ENCODE measurements at regions not wholly inside any gene's neighbourhood (a gene's known extent, or its start where the extent isn't known, plus 50 kb on each side); places are given as distances from the start of the nearest gene placed in this dataset.

DNA sequence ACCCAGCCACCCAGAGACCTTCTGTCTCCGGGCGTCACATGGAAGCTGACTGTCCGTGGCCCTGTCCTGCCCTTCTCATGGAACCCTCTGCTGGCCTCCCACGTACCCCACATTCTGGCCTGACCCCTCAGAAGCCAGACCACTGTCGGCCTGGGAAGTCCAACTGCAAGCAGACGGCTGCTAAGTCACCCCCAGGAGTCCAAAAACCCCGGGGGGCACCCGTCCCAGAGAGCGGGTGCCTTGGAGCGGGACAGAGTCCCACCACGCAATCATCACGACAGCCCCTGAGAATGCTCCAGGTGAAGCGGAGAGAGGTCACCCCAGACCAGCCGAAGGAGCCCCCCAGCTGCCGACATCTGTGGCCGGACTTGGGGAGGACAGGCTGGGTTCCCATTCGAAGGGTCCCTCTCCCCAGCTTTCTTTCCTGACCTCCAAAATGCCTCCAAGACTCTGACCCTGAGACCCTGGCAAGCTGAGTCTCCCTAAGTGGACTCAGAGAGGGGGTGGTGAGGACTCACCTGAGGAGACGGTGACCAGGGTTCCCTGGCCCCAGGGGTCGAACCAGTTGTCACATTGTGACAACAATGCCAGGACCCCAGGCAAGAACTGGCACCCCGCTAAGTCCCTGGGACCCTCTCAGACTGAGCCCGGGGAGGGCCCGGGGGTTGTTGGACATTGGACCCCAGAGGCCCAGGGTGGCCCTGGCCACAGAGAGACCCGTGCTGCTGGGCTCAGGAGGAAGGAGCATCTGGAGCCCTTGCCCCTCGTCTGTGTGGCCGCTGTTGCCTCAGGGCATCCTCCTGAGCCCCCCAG, 337.1 kb downstream of the TMEM121 start:
- Histone ChIP-seq H2AFZ (ENCODE audit: insufficient read depth, low read length, poor library complexity) (no peak overlapping the region), H2BK120ac (ENCODE audit: insufficient read depth, low read length, poor library complexity) (no peak overlapping the region), H3K18ac (ENCODE audit: low read length) (no peak overlapping the region), H2AK5ac (ENCODE audit: low read length) (no peak overlapping the region), H3K4me3 (ENCODE audit: low read depth, low read length) (no peak overlapping the region), H3K4me2 (ENCODE audit: low read length) (no peak overlapping the region), H3K14ac (ENCODE audit: low read length) (no peak overlapping the region), H3K27me3 (ENCODE audit: insufficient read depth, low read length) (no peaks in the 10 kb centered on the region), H3K9ac (ENCODE audit: low read length) (no peak overlapping the region), H4K91ac (ENCODE audit: low read depth, low read length) (no peak overlapping the region), H3K36me3 (ENCODE audit: control insufficient read depth in 1 of 2, insufficient read depth in 2 of 2, low read length in 2 of 2) (no peaks in the 10 kb centered on the region), H3K4ac (ENCODE audit: low read depth, low read length) (no peak overlapping the region), H4K8ac (ENCODE audit: low read depth, low read length) (no peak overlapping the region), H3K79me1 (ENCODE audit: low read length) (no peaks in the 10 kb centered on the region), H3K27ac (ENCODE audit: low read depth, low read length) (no peak overlapping the region), H4K12ac (ENCODE audit: low read depth, low read length) (no peak overlapping the region), H3K23ac (ENCODE audit: low read length) (no peak overlapping the region), H3K4me1 (ENCODE audit: control insufficient read depth in 1 of 2, insufficient read depth in 2 of 2, low read length in 2 of 2) (no peaks in the 10 kb centered on the region), H2BK5ac (ENCODE audit: low read depth, low read length, poor library complexity) (no peak overlapping the region), H2BK12ac (ENCODE audit: low read length) (no peak overlapping the region), H3K9me3 (ENCODE audit: insufficient read depth, low read depth, low read length) (peaks cover 79% of the 10 kb centered on the region), H3K79me2 (ENCODE audit: control insufficient read depth, insufficient read depth, low read length, poor library complexity) (no peaks in the 10 kb centered on the region)
- no peak for DNase-seq
- WGBS (ENCODE audit: extremely low coverage, insufficient coverage, insufficient read length) = no CpG with 5 or more reads among the region's 25 CpGs

DNA sequence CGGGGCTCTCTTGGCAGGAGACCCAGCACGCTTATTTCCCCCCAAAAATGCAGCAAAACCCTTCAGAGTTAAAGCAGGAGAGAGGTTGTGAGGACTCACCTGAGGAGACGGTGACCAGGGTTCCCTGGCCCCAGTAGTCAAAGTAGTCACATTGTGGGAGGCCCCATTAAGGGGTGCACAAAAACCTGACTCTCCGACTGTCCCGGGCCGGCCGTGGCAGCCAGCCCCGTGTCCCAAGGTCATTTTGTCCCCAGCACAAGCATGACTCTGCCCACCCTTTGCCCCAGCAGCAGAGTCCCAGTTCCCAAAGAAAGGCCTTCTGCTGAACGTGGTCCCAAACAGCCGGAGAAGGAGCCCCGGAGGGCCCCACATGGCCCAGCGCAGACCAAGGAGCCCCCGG, 337.7 kb downstream of the TMEM121 start:
- Histone ChIP-seq H3K14ac (ENCODE audit: low read length) (no peak overlapping the region), H3K27ac (ENCODE audit: low read depth, low read length) (no peak overlapping the region), H3K18ac (ENCODE audit: low read length) (no peak overlapping the region), H4K8ac (ENCODE audit: low read depth, low read length) (no peak overlapping the region), H3K4me3 (ENCODE audit: low read depth, low read length) (no peak overlapping the region), H3K79me2 (ENCODE audit: control insufficient read depth, insufficient read depth, low read length, poor library complexity) (no peaks in the 10 kb centered on the region), H3K79me1 (ENCODE audit: low read length) (no peaks in the 10 kb centered on the region), H3K4me1 (ENCODE audit: control insufficient read depth in 1 of 2, insufficient read depth in 2 of 2, low read length in 2 of 2) (no peaks in the 10 kb centered on the region), H3K23ac (ENCODE audit: low read length) (no peak overlapping the region), H3K9me3 (ENCODE audit: insufficient read depth, low read depth, low read length) (peaks cover 74% of the 10 kb centered on the region), H2BK5ac (ENCODE audit: low read depth, low read length, poor library complexity) (no peak overlapping the region), H3K36me3 (ENCODE audit: control insufficient read depth in 1 of 2, insufficient read depth in 2 of 2, low read length in 2 of 2) (no peaks in the 10 kb centered on the region), H3K4me2 (ENCODE audit: low read length) (no peak overlapping the region), H4K12ac (ENCODE audit: low read depth, low read length) (no peak overlapping the region), H3K27me3 (ENCODE audit: insufficient read depth, low read length) (no peaks in the 10 kb centered on the region), H2AK5ac (ENCODE audit: low read length) (no peak overlapping the region), H4K91ac (ENCODE audit: low read depth, low read length) (no peak overlapping the region), H2BK12ac (ENCODE audit: low read length) (no peak overlapping the region), H3K9ac (ENCODE audit: low read length) (no peak overlapping the region), H2BK120ac (ENCODE audit: insufficient read depth, low read length, poor library complexity) (no peak overlapping the region), H2AFZ (ENCODE audit: insufficient read depth, low read length, poor library complexity) (no peak overlapping the region), H3K4ac (ENCODE audit: low read depth, low read length) (no peak overlapping the region)
- WGBS (ENCODE audit: extremely low coverage, insufficient coverage, insufficient read length) = no CpG with 5 or more reads among the region's 13 CpGs
- DNase-seq = no peak

DNA sequence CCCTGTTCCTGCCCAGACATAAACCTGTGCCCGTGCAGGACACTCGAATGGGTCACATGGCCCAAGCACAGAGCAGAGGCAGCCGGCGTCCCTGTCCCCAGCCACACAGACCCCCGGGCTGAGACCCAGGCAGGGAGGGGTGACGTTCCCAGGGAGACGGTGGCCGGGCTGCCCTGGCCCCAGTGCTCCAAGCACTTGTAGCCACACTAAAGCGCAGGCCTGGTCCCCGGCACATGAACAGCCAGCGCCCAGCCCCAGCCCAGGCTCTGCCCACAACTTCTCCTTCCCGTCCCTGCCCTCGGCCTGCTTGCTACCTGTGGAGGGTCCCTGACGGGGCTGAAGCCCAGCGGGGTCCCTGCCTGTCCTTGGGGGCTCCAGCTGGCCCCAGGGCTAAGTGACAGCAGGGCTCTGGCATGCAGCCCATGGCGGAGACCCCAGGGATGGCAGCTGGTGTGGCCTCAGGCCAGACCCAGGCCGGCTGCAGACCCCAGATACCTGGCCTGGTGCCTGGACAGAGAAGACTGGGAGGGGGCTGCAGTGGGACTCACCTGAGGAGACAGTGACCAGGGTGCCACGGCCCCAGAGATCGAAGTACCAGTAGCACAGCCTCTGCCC, 338.4 kb downstream of the TMEM121 start:
- Histone ChIP-seq H3K4me1 (ENCODE audit: control insufficient read depth in 1 of 2, insufficient read depth in 2 of 2, low read length in 2 of 2) (no peaks in the 10 kb centered on the region), H4K8ac (ENCODE audit: low read depth, low read length) (no peak overlapping the region), H4K12ac (ENCODE audit: low read depth, low read length) (no peak overlapping the region), H2BK12ac (ENCODE audit: low read length) (no peak overlapping the region), H3K36me3 (ENCODE audit: control insufficient read depth in 1 of 2, insufficient read depth in 2 of 2, low read length in 2 of 2) (no peaks in the 10 kb centered on the region), H2AFZ (ENCODE audit: insufficient read depth, low read length, poor library complexity) (no peak overlapping the region), H3K14ac (ENCODE audit: low read length) (no peak overlapping the region), H3K4me3 (ENCODE audit: low read depth, low read length) (no peak overlapping the region), H3K23ac (ENCODE audit: low read length) (no peak overlapping the region), H3K4me2 (ENCODE audit: low read length) (no peak overlapping the region), H4K91ac (ENCODE audit: low read depth, low read length) (no peak overlapping the region), H2BK5ac (ENCODE audit: low read depth, low read length, poor library complexity) (no peak overlapping the region), H3K27me3 (ENCODE audit: insufficient read depth, low read length) (no peaks in the 10 kb centered on the region), H3K79me2 (ENCODE audit: control insufficient read depth, insufficient read depth, low read length, poor library complexity) (no peaks in the 10 kb centered on the region), H3K9ac (ENCODE audit: low read length) (no peak overlapping the region), H3K79me1 (ENCODE audit: low read length) (no peaks in the 10 kb centered on the region), H2AK5ac (ENCODE audit: low read length) (no peak overlapping the region), H3K4ac (ENCODE audit: low read depth, low read length) (no peak overlapping the region), H3K27ac (ENCODE audit: low read depth, low read length) (no peak overlapping the region), H2BK120ac (ENCODE audit: insufficient read depth, low read length, poor library complexity) (no peak overlapping the region), H3K9me3 (ENCODE audit: insufficient read depth, low read depth, low read length) (peaks cover 68% of the 10 kb centered on the region), H3K18ac (ENCODE audit: low read length) (no peak overlapping the region)
- no peak for DNase-seq
- no CpG with 5 or more reads among the region's 19 CpGs for WGBS (ENCODE audit: extremely low coverage, insufficient coverage, insufficient read length)

DNA sequence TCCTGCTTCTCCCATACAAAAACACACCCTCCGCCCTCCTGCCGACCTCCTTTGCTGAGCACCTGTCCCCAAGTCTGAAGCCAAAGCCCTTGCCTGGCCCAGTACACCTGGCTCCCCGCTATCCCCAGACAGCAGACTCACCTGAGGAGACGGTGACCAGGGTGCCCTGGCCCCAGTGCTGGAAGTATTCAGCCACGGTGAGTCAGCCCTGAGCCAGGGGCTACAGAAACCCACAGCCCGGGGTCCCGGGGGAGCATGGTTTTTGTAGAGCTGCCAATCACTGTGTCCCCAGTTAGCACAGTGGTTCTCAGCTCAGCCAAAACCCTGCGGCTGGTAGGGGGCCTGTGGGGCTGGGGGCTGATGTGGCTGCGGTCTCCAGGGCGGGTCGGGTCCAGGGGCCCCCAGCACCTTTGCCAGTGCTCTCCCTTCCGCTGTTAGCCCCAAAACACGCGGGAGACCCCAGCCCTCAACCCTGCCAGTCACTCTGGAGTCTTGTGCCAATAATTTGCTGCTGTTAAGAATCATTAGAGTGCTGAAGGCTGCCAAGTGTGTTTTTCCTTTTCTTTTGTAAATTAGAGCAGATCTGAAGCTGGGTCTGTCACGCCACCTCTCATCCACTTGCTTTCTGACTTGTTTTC, 339.0 kb downstream of the TMEM121 start:
- no peaks in the 10 kb centered on the region for H3K4me1 ChIP-seq (ENCODE audit: control insufficient read depth in 1 of 2, insufficient read depth in 2 of 2, low read length in 2 of 2)
- no CpG with 5 or more reads among the region's 15 CpGs for WGBS (ENCODE audit: extremely low coverage, insufficient coverage, insufficient read length)
- H3K36me3 ChIP-seq (ENCODE audit: control insufficient read depth in 1 of 2, insufficient read depth in 2 of 2, low read length in 2 of 2) = no peaks in the 10 kb centered on the region
- H3K27ac ChIP-seq (ENCODE audit: low read depth, low read length) = no peak overlapping the region
- H2BK120ac ChIP-seq (ENCODE audit: insufficient read depth, low read length, poor library complexity) = no peak overlapping the region
- H3K23ac ChIP-seq (ENCODE audit: low read length) = no peak overlapping the region
- no peak overlapping the region for H3K4me2 ChIP-seq (ENCODE audit: low read length)
- peaks cover 62% of the 10 kb centered on the region for H3K9me3 ChIP-seq (ENCODE audit: insufficient read depth, low read depth, low read length)
- no peaks in the 10 kb centered on the region for H3K79me1 ChIP-seq (ENCODE audit: low read length)
- no peak overlapping the region for H3K14ac ChIP-seq (ENCODE audit: low read length)
- no peak overlapping the region for H2AK5ac ChIP-seq (ENCODE audit: low read length)
- H3K9ac ChIP-seq (ENCODE audit: low read length) = no peak overlapping the region
- H2BK5ac ChIP-seq (ENCODE audit: low read depth, low read length, poor library complexity) = no peak overlapping the region
- no peak overlapping the region for H3K4ac ChIP-seq (ENCODE audit: low read depth, low read length)
- no peak overlapping the region for H4K8ac ChIP-seq (ENCODE audit: low read depth, low read length)
- H3K4me3 ChIP-seq (ENCODE audit: low read depth, low read length) = no peak overlapping the region
- no peak overlapping the region for H2BK12ac ChIP-seq (ENCODE audit: low read length)
- H2AFZ ChIP-seq (ENCODE audit: insufficient read depth, low read length, poor library complexity) = no peak overlapping the region
- no peak overlapping the region for H4K12ac ChIP-seq (ENCODE audit: low read depth, low read length)
- no peaks in the 10 kb centered on the region for H3K27me3 ChIP-seq (ENCODE audit: insufficient read depth, low read length)
- DNase-seq = no peak
- no peaks in the 10 kb centered on the region for H3K79me2 ChIP-seq (ENCODE audit: control insufficient read depth, insufficient read depth, low read length, poor library complexity)
- H3K18ac ChIP-seq (ENCODE audit: low read length) = no peak overlapping the region
- no peak overlapping the region for H4K91ac ChIP-seq (ENCODE audit: low read depth, low read length)
